Activated T-cell treated with anti-CD3 and anti-CD28 coated beads, Interleukin-2, amount 50 U/mL, for 72 hours (primary cell): ENCODE measurements at regions not wholly inside any gene's neighbourhood (a gene's known extent, or its start where the extent isn't known, plus 50 kb on each side); places are given as distances from the start of the nearest gene placed in this dataset.

ENCODE experiments used
- ATAC-seq, 2 donors: fragments of 150-1000 bp; cut with Tn5 transposase; replicated peaks in 1 of 2; 2 replicates each; pipeline ENCODE4 v1.10.0; 2021; ENCODE audit warnings: moderate library complexity in 2 of 2, mild to moderate bottlenecking in 1 of 2
- DNase-seq, 2 donors: peaks; one replicate each; pipeline ENCODE4 v3.0.0; 2021 to 2022; ENCODE audit warnings: mixed read lengths in 1 of 2
- H3K27ac Mint-ChIP-seq: one replicate; pipeline ENCODE4 v1.8.0; 2022; ENCODE audit warnings: mild to moderate bottlenecking, moderate library complexity, mixed read lengths
- H3K27me3 Mint-ChIP-seq: one replicate; pipeline ENCODE4 v1.8.0; 2022; ENCODE audit warnings: low read depth, mixed read lengths
- H3K36me3 Mint-ChIP-seq, 2 donors: one replicate each; pipeline ENCODE4 v1.8.0; 2022; ENCODE audit warnings: mixed read lengths in 2 of 2, mild to moderate bottlenecking in 1 of 2; ENCODE audit not compliant: insufficient read depth in 2 of 2
- H3K4me1 Mint-ChIP-seq: one replicate; pipeline ENCODE4 v1.8.0; 2022; ENCODE audit warnings: low read depth, mixed read lengths
- H3K4me3 Mint-ChIP-seq, 2 donors: one replicate each; pipeline ENCODE4 v1.8.0; 2022; ENCODE audit warnings: mild to moderate bottlenecking in 2 of 2, mixed read lengths in 2 of 2, moderate library complexity in 2 of 2
- H3K9me3 Mint-ChIP-seq, 2 donors: one replicate each; pipeline ENCODE4 v1.8.0; 2022; ENCODE audit warnings: mixed read lengths in 2 of 2

DNA sequence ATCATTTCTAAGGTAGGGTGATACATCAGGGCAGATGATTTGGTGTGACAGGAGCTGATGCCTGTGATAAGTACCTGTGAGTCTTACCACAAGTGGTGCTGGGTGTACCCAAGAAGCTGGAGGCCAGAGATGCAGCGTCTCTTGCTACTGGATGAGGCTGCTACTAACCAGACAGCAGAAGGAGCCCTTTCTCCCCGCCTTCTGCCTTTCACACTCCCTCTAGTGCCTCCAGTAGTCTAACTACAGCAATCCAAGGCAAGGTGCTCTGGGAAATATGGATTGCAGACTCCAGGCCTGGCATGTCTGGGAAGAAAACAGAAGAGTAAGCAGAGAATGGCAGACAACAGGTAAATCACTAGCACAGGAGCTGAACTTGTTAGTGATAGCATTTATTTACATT, 470.8 kb downstream of the NKX6-1 start:
- H3K27ac Mint-ChIP-seq: no peak overlapping the region
- H3K4me1 Mint-ChIP-seq: no peaks in the 10 kb centered on the region
- ATAC-seq (no peak), DNase-seq (no peak)
- no peak overlapping the region for H3K4me3 Mint-ChIP-seq
- H3K9me3 Mint-ChIP-seq: no peaks in the 10 kb centered on the region
- H3K36me3 Mint-ChIP-seq: no peaks in the 10 kb centered on the region
- no peaks in the 10 kb centered on the region for H3K27me3 Mint-ChIP-seq

DNA sequence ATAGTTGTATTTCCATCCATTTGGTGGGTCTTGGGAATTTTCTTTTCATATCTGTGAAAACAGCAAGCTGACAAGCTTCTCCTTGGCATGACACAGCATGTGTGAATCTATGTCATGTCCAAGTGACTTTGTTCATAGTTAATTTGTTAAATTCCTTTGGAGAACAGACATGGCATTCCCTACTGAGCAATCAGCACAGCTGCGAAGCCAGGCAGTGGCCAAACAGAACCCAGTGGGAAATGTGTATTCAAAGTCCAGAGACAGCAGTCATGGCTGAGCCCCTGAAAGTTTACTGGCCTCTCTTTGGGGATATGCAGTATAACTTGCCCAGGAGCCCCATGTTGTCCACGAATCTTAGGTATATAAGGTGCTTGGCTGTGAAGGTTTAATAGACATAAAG, 474.7 kb downstream of the NKX6-1 start:
- Mint-ChIP-seq H3K9me3 (no peaks in the 10 kb centered on the region), H3K4me3 (no peak overlapping the region), H3K4me1 (no peaks in the 10 kb centered on the region), H3K27me3 (no peaks in the 10 kb centered on the region), H3K27ac (no peak overlapping the region), H3K36me3 (no peaks in the 10 kb centered on the region)
- ATAC-seq (no peak), DNase-seq (no peak)

DNA sequence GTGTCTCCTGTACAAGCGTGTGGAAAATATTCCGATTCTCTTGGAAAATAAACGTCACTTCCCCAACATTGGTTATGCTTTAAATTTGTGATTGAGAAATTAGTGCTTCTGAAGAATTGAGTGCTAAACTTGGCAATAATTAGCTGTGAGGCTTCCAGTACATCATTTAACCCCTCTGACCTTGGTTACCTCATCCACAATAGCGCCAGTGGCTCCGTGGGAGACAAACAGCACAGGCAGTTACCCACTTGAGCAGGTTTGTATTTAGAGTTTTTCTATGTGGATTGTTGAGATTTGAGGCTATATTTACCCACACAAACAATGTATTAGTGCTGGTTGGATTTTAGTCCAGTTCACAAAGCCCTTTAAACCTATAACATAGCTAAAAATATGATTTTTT, 476.5 kb downstream of the NKX6-1 start:
- DNase-seq: no peak
- Mint-ChIP-seq H3K4me1 (no peaks in the 10 kb centered on the region), H3K36me3 (no peaks in the 10 kb centered on the region), H3K27ac (no peak overlapping the region), H3K4me3 (no peak overlapping the region), H3K9me3 (peaks cover 0 to 2% of the 10 kb centered on the region in 2 donors), H3K27me3 (no peaks in the 10 kb centered on the region)
- ATAC-seq: no peak

DNA sequence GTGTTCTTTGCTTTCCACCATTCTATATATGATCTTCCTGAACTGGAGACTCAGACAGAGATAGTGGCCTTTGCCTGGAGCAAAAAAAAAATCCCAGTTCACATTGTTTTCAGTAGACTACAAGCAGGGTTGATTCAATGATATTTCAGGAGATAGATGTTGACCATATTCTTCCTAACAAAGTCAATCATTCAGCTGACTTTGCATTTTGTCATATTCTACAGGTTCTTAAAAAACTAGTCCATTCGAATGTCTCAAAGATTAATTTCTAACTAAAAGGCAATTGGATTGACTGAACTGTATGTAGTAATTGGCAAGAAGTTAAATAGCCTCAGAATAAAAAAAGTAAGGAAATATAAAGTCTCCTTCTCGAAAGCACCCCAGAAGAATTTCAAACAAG, 479.5 kb downstream of the NKX6-1 start:
- no peaks in the 10 kb centered on the region for H3K36me3 Mint-ChIP-seq
- DNase-seq (no peak), ATAC-seq (no peak)
- H3K27ac Mint-ChIP-seq: no peak overlapping the region
- H3K9me3 Mint-ChIP-seq: peaks cover 0 to 2% of the 10 kb centered on the region in 2 donors
- H3K4me1 Mint-ChIP-seq: no peaks in the 10 kb centered on the region
- no peaks in the 10 kb centered on the region for H3K27me3 Mint-ChIP-seq
- no peak overlapping the region for H3K4me3 Mint-ChIP-seq

DNA sequence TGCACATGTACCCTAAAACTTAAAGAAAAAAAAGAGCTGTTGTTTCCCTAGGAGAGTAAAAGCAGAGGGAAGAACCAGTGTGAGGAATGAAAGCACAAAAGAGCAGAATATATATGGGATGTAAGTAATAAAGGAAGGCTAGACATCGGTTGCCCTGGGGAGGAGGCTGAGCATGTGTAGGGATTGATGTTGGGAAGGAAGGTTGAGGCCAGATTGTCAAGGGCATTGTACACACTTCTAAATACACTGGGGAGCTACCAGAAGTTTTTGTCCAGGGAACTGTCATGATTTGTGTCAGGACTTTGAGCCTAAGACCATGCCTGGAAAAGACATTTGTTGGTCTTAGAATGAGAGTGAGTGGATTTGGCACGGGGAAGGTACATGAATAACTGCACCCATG, 467.1 kb downstream of the GPAT3 start:
- H3K4me3 Mint-ChIP-seq: no peak overlapping the region
- H3K9me3 Mint-ChIP-seq: peaks cover 0 to 2% of the 10 kb centered on the region in 2 donors
- no peaks in the 10 kb centered on the region for H3K4me1 Mint-ChIP-seq
- H3K27me3 Mint-ChIP-seq: no peaks in the 10 kb centered on the region
- no peak overlapping the region for H3K27ac Mint-ChIP-seq
- ATAC-seq: no peak
- no peak for DNase-seq
- no peaks in the 10 kb centered on the region for H3K36me3 Mint-ChIP-seq

DNA sequence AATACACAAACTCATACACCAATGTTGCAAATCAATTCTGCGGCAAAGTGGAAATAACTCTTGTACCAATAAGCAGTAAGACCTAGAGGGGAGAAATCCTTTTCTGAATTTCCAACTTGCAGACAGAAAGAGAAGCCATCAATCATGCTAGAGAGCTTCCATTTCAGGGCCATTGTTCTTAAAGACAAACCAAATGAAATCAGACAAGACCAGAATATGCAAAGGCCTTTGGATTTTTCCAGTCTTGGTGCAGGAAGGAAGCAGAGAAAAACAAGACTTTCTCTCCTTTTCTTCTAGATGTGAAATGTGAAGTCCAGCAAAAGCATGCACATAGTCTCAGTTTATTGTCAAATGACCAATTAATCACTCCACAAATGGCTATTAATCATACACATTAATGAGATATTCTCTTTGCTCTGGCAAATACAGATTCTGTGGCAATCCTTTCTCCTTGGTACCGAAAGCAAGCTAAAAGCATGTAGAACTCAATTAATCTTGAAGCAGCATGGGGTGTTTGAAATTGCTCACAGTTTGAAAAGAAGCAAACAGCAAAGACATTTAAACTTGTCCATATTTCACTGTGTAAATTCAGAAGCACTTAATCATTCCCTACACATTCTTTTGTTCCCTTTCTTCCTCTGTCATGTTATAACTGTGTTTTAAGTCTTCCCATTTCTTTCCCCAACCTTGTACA, 466.1 kb downstream of the GPAT3 start:
- H3K27me3 Mint-ChIP-seq: no peaks in the 10 kb centered on the region
- no peaks in the 10 kb centered on the region for H3K36me3 Mint-ChIP-seq
- H3K9me3 Mint-ChIP-seq: peaks cover 0 to 2% of the 10 kb centered on the region in 2 donors
- no peak for DNase-seq
- H3K27ac Mint-ChIP-seq: no peak overlapping the region
- H3K4me1 Mint-ChIP-seq: no peaks in the 10 kb centered on the region
- ATAC-seq: no peak
- no peak overlapping the region for H3K4me3 Mint-ChIP-seq

DNA sequence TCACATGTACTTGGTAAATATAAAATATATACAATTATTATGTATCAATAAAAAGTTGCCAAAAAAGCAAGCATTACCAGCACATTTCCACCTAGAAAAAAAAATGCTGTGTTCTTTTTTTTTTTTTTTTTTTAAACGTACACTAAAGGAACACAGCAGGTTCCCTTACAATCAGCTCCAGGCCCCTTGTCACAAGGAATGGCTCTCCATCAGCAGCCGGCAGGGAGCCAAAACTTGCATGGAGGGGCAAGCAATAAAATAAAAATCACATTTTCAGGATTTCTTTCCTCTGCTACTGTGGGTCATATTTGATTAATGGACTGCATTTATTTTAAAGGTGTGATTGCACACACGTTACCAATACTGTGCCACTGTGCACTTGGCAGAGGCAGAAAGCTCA, 460.3 kb downstream of the GPAT3 start:
- DNase-seq (no peak), ATAC-seq (no peak)
- H3K4me3 Mint-ChIP-seq: no peak overlapping the region
- no peak overlapping the region for H3K27ac Mint-ChIP-seq
- H3K36me3 Mint-ChIP-seq: no peaks in the 10 kb centered on the region
- peaks cover 6% of the 10 kb centered on the region for H3K27me3 Mint-ChIP-seq
- no peaks in the 10 kb centered on the region for H3K9me3 Mint-ChIP-seq
- no peaks in the 10 kb centered on the region for H3K4me1 Mint-ChIP-seq

DNA sequence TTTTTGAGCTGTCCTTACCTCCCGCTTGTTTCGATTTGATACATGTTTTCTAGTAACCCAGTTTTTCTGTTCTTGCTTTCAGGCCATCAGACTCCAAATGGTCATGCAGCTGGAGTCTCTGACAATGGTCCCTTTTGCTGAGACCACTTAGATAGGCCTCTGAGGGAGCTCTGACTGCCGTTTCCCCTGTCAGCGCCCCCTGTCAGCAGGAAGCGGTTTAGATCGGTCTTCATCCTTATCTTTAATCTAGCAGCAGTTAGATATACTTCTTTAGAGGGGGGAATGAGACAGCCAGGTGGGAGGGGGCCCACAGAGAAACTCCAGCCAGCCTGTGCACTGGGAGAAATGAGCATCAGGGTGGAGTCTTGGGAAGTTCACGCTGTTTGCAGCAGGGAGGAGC, 457.9 kb downstream of the GPAT3 start:
- ATAC-seq: no peak
- H3K27me3 Mint-ChIP-seq: peaks cover 6% of the 10 kb centered on the region
- H3K4me1 Mint-ChIP-seq: no peaks in the 10 kb centered on the region
- peaks cover 0 to 2% of the 10 kb centered on the region in 2 donors for H3K9me3 Mint-ChIP-seq
- no peaks in the 10 kb centered on the region for H3K36me3 Mint-ChIP-seq
- H3K4me3 Mint-ChIP-seq: no peak overlapping the region
- no peak overlapping the region for H3K27ac Mint-ChIP-seq
- no peak for DNase-seq

DNA sequence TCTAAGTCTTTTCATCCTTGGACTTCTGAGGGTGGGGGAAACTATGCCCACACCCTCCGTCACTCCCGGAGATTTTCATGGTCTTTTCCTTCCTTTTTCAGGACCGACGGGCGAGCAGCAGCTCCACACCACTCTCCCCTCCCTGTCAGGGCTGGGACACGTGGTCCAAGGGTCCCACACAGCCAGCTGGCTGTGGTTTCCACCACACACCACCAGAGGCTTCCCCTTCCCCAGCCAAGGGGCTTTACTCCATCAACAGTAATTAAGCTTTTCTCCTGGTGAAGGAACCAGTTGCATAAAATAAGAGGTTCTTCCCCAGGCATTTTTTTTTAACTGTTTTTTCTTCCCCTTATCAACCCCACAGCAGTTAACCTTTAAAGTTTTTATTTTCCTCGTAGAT, 453.9 kb downstream of the GPAT3 start:
- Mint-ChIP-seq H3K4me3 (no peak overlapping the region), H3K4me1 (no peaks in the 10 kb centered on the region), H3K36me3 (no peaks in the 10 kb centered on the region), H3K27ac (no peak overlapping the region), H3K9me3 (peaks cover 0 to 2% of the 10 kb centered on the region in 2 donors), H3K27me3 (peaks cover 6% of the 10 kb centered on the region)
- ATAC-seq: no peak
- DNase-seq: no peak

DNA sequence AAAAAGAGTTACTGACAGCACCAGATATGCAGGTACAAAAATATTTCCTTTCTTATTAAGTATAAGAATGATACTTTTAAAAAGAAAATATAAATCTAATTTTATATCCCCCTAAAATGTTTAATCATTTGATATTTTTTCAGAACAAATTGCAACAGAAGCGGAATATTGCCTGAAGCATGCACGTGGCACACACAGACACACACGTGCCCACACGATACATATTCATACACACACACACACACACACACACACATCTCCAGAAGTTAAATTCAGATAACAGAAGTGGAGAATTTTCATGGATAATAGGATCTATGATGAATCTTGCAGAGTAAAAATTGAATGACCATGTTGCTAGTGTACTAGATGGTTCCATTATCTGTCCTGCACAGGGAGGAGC, 445.2 kb downstream of the GPAT3 start:
- Mint-ChIP-seq H3K4me3 (no peak overlapping the region), H3K9me3 (peaks cover 0 to 2% of the 10 kb centered on the region in 2 donors), H3K27ac (no peak overlapping the region), H3K4me1 (no peaks in the 10 kb centered on the region), H3K27me3 (no peaks in the 10 kb centered on the region), H3K36me3 (no peaks in the 10 kb centered on the region)
- no peak for ATAC-seq
- no peak for DNase-seq

DNA sequence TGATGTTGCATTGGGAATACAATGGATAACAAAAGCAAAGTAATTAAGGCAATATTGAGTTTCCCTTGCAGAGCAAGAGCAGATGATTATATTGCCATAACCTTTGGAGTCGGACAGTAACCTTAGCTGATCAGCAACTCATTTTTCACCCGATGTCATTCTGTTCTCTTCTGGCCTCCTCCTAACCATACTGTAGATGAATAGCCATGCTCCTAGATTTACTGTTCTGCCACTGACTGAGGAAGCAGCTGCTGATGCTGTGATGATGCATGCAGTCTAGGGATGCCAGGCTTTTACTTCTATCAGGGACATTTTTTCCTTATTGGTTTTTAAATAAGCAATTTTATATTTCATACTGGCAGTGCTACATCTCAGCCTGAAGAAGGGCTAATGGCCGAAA, 443.9 kb downstream of the GPAT3 start:
- no peak for DNase-seq
- no peak overlapping the region for H3K4me3 Mint-ChIP-seq
- H3K27me3 Mint-ChIP-seq: no peaks in the 10 kb centered on the region
- H3K27ac Mint-ChIP-seq: no peak overlapping the region
- ATAC-seq: no peak
- peaks cover 0 to 2% of the 10 kb centered on the region in 2 donors for H3K9me3 Mint-ChIP-seq
- H3K4me1 Mint-ChIP-seq: no peaks in the 10 kb centered on the region
- H3K36me3 Mint-ChIP-seq: no peaks in the 10 kb centered on the region

DNA sequence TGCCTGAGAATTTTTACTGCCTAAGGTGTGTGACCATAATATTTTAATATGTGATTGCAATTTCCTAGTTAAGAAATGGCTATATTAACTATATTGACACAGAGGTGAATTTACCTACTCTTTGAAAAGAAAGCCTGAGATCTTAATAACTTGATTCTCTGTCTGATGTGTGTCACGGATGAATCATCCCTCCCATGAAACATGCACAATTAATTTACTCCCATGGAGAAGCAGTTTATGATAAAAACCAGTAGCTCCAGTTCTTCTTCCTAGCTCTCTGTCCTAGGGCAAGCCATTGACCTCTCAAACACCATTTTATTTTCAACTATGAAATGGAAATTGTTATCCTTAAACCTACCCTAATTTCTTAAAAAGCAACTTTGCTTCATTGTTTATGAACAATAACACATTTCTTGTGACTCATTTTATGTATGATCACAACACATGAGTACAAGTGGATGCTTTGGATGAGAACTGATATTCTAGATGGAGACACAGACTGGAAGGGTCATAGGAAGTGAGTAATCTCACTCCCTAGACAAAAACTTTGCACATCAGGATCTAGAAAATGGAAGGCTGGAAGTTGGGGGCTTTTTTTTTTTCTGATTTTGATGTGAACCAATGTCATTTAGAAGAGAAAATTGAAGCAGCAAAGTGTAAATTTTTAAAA, 438.3 kb downstream of the GPAT3 start:
- DNase-seq (no peak), ATAC-seq (no peak)
- Mint-ChIP-seq H3K36me3 (no peaks in the 10 kb centered on the region), H3K4me1 (no peaks in the 10 kb centered on the region), H3K9me3 (no peaks in the 10 kb centered on the region), H3K27ac (no peak overlapping the region), H3K4me3 (no peak overlapping the region), H3K27me3 (no peaks in the 10 kb centered on the region)

DNA sequence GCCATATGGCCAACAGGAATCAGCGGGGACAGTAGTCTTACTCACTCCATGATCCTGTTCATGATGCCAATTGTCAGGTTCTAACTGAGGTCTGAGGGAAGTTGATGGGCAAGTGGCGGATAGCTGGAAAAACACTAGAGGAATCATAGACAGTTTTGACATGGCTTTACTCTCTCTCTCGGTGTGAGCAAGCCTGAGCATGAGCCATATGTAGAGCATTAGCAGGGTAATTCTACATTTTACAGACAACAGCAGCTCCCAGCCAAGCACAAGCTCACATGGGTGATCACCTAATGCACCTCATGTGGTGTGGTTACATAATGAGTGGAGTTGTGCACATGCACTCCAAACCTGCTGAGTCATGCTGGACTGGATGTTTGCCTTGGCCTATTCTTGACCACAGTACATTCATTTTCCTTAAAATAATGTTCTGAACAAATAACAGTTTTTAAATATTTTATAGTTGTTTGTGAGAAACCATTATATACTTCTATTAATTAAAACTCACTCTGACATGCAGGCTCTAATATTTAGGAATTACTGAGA, 429.2 kb downstream of the GPAT3 start:
- Mint-ChIP-seq H3K27me3 (no peaks in the 10 kb centered on the region), H3K27ac (no peak overlapping the region), H3K36me3 (no peaks in the 10 kb centered on the region), H3K9me3 (peaks cover 2 to 6% of the 10 kb centered on the region in 2 donors), H3K4me1 (no peaks in the 10 kb centered on the region), H3K4me3 (no peak overlapping the region)
- ATAC-seq (no peak), DNase-seq (no peak)

DNA sequence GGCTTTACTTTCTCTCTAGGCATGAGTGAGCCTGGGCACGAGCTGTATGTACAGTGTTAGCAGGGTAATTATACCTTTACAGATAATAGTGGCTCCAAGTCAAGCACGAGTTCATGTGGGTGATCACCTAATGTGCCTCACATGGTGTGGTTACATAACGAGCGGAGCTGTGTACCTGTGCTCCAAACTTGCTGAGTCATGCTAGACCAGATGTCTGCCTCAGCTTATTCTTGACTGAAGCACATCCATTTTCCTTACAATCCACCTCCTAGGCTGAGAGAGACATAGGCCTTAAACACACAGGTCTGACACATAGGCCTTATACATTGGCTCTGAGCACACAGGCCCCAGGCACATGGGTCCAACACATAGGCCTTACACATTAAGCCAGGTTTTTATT, 426.6 kb downstream of the GPAT3 start:
- H3K27me3 Mint-ChIP-seq: no peaks in the 10 kb centered on the region
- H3K36me3 Mint-ChIP-seq: no peaks in the 10 kb centered on the region
- H3K27ac Mint-ChIP-seq: no peak overlapping the region
- ATAC-seq: no peak
- peaks cover 2 to 6% of the 10 kb centered on the region in 2 donors for H3K9me3 Mint-ChIP-seq
- DNase-seq: no peak
- no peaks in the 10 kb centered on the region for H3K4me1 Mint-ChIP-seq
- H3K4me3 Mint-ChIP-seq: no peak overlapping the region
